ENCODE measurements at regions not wholly inside any gene's neighbourhood (a gene's known extent, or its start where the extent isn't known, plus 50 kb on each side); places are given as distances from the start of the nearest gene placed in this dataset.

- no peak for TF ChIP-seq SP1 (IDR thresholded peaks at IDR 0.05)
- TF ChIP-seq ARNT (IDR thresholded peaks at IDR 0.05), result no peak
- TF ChIP-seq PKNOX1 (IDR thresholded peaks at IDR 0.05), result no peak
- no peak for TF ChIP-seq ELF4 (IDR thresholded peaks at IDR 0.05)
- no peak for TF ChIP-seq BHLHE40 (IDR thresholded peaks at IDR 0.05; ENCODE audit: borderline replicate concordance)
- TF ChIP-seq FOXA1 (IDR thresholded peaks at IDR 0.05), result no peak
- TF ChIP-seq FOXM1 (IDR thresholded peaks at IDR 0.05; ENCODE audit: borderline replicate concordance), result no peak
- no peak for TF ChIP-seq ZNF384 (IDR thresholded peaks at IDR 0.05)
- TF ChIP-seq LEF1 (IDR thresholded peaks at IDR 0.05; ENCODE audit: borderline replicate concordance), result no peak
- no peak for TF ChIP-seq TARDBP (IDR thresholded peaks at IDR 0.05)
- no peak for TF ChIP-seq HDGF (IDR thresholded peaks at IDR 0.05; ENCODE audit: borderline replicate concordance)
- no peak for TF ChIP-seq FOXK2 (IDR thresholded peaks at IDR 0.05)
Measured at GRCh38 chr7:81218480-81219106, 299.7 kb upstream of the SEMA3C start.

Data from HEK293T (cell line).